ENCODE measurements at regions not wholly inside any gene's neighbourhood (a gene's known extent, or its start where the extent isn't known, plus 50 kb on each side); places are given as distances from the start of the nearest gene placed in this dataset.

DNA sequence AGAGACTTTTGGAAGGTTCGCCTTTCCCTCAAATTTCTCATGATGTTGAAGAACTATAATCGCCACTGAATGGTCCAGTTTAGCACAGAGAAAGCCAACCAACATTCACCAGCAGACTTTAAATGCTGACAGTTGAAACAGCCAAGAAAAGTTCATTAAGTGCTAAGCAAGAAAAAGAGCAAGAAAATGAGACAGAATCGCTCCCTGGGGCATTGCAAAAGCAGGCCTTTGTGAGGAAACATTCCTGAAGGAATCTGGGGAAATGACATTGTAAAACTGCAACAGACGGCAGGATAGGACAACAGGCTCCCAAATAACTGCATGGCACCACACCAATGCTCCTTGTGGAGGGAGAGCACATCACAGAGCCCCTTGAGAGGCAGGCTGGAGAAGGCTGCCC lies 269.3 kb upstream of the ID2 start:
- no peak overlapping the region for H3K27ac Mint-ChIP-seq (ENCODE audit: unreplicated experiment)
- no peak overlapping the region for H3K4me3 Mint-ChIP-seq (ENCODE audit: unreplicated experiment)
- TF ChIP-seq, protein P1, sequence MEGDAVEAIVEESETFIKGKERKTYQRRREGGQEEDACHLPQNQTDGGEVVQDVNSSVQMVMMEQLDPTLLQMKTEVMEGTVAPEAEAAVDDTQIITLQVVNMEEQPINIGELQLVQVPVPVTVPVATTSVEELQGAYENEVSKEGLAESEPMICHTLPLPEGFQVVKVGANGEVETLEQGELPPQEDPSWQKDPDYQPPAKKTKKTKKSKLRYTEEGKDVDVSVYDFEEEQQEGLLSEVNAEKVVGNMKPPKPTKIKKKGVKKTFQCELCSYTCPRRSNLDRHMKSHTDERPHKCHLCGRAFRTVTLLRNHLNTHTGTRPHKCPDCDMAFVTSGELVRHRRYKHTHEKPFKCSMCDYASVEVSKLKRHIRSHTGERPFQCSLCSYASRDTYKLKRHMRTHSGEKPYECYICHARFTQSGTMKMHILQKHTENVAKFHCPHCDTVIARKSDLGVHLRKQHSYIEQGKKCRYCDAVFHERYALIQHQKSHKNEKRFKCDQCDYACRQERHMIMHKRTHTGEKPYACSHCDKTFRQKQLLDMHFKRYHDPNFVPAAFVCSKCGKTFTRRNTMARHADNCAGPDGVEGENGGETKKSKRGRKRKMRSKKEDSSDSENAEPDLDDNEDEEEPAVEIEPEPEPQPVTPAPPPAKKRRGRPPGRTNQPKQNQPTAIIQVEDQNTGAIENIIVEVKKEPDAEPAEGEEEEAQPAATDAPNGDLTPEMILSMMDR (IDR thresholded peaks at IDR 0.05; ENCODE audit: partially characterized antibody, unreplicated experiment), result no peak
- H3K4me1 Mint-ChIP-seq (ENCODE audit: low read depth, unreplicated experiment), result peaks cover 5% of the 10 kb centered on the region
- H3K27me3 Mint-ChIP-seq (ENCODE audit: unreplicated experiment), result peaks cover 6% of the 10 kb centered on the region
- DNase-seq, result no peak
- H3K36me3 Mint-ChIP-seq (ENCODE audit: unreplicated experiment), result no peaks in the 10 kb centered on the region
- no peaks in the 10 kb centered on the region for H3K9me3 Mint-ChIP-seq (ENCODE audit: unreplicated experiment)

DNA sequence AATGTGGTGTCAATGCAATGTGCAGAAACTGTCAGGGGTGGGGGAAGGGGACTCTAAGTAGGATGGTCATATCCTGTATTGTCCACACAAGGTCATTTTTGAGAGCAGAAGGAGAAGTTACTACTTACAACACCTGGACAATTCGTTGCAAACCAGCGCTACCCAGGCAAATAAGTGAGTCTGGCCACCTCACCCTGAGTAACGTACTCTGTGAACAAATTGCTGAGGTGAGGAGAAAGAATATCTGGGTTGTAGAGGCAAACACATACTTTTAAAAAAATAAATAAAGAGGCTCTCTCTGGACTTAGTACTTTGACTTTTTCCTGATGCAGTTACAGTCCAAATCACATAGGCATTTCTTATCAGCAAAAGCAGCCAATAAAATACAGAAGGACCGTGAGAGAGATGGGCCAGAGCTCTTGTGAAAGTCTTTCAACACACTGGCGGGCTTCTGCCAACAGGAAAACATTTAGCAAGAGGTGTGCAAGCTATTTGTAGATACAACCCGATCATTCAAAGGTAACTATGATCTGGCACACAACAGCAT lies 268.2 kb upstream of the ID2 start:
- H3K27me3 Mint-ChIP-seq (ENCODE audit: unreplicated experiment), result peaks cover 6% of the 10 kb centered on the region
- no peaks in the 10 kb centered on the region for H3K36me3 Mint-ChIP-seq (ENCODE audit: unreplicated experiment)
- H3K4me1 Mint-ChIP-seq (ENCODE audit: low read depth, unreplicated experiment), result peaks cover 5% of the 10 kb centered on the region
- TF ChIP-seq, protein P1 (IDR thresholded peaks at IDR 0.05; ENCODE audit: partially characterized antibody, unreplicated experiment), result no peak
- no peak for DNase-seq
- no peak overlapping the region for H3K27ac Mint-ChIP-seq (ENCODE audit: unreplicated experiment)
- no peaks in the 10 kb centered on the region for H3K9me3 Mint-ChIP-seq (ENCODE audit: unreplicated experiment)
- no peak overlapping the region for H3K4me3 Mint-ChIP-seq (ENCODE audit: unreplicated experiment)

DNA sequence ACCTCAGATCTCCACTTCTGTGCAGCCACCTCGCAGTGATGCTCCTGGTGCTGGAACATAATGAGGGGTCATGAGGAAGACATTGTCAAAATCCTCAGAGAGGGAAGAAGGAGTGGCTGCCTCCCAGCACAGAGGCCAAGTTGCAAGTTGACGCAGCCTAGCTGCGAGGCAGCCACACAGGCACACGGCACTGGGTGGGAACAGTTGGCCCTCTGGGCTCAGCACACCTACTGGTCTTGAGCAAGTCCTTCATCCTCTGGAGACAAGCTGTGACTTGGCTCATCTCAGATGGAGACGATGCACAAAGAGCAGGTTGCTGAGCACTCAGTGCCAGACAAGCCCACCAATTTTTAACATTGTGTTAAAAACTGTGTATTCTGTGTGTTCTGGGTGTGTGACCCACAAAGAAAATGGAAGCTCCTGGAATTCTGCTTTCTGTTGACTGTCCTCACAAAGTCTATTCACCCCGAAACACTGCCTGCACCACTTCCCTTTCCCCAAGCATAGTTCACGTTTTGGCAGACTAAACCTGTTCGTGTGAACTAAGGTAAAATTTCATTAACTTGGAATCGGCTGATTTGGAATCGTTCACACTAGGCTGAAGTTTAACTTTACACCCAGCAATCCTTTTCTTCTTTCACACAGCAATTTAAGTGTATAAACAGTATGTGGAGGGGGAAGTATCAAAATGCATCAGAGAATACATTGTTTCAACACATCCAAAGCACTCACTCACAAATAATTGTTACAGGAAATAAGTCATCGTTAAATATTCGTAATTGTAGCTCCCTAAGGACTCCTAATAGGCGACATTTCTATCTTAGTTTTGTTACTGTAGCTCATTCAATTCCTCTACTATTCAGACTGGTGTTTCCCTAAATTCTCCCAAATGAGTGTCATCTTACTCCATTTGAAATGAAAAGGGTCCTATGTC lies 266.6 kb upstream of the ID2 start:
- peaks cover 5% of the 10 kb centered on the region for H3K27me3 Mint-ChIP-seq (ENCODE audit: unreplicated experiment)
- TF ChIP-seq, protein P1 (IDR thresholded peaks at IDR 0.05; ENCODE audit: partially characterized antibody, unreplicated experiment), result no peak
- H3K4me3 Mint-ChIP-seq (ENCODE audit: unreplicated experiment), result no peak overlapping the region
- no peaks in the 10 kb centered on the region for H3K4me1 Mint-ChIP-seq (ENCODE audit: low read depth, unreplicated experiment)
- H3K36me3 Mint-ChIP-seq (ENCODE audit: unreplicated experiment), result no peaks in the 10 kb centered on the region
- no peak overlapping the region for H3K27ac Mint-ChIP-seq (ENCODE audit: unreplicated experiment)
- DNase-seq, result no peak
- no peaks in the 10 kb centered on the region for H3K9me3 Mint-ChIP-seq (ENCODE audit: unreplicated experiment)

DNA sequence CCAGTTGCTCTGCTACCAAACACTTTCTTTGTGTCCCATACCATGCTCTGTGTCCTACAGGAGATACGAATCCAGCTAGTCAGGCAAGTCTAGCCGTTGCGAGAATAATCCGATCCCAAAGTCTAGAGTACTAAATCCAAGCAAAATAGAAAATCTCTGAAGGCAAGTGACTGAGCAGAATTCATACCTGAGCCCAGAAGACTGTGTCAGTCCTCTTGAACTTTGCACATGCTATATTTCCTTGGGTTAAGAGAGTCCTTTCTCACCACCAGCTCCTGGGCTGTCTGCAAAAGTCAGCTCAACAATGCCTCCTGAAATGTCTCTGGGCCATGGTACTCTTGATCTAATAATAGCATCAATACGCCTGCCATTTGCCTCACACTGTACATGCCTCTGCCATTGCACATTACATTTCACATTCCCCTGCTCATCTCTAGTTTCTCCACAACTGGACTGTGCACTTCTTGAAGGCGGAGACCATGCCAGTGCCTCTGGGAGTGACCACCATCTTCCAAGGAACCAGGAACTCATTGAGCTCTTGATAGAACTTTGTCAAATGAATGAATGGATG lies 265.8 kb upstream of the ID2 start:
- H3K4me1 Mint-ChIP-seq (ENCODE audit: low read depth, unreplicated experiment), result no peaks in the 10 kb centered on the region
- TF ChIP-seq, protein P1 (IDR thresholded peaks at IDR 0.05; ENCODE audit: partially characterized antibody, unreplicated experiment), result no peak

More for the DNA sequence above, 265.8 kb upstream of the ID2 start:
- no peak overlapping the region for H3K4me3 Mint-ChIP-seq (ENCODE audit: unreplicated experiment)
- peaks cover 4% of the 10 kb centered on the region for H3K27me3 Mint-ChIP-seq (ENCODE audit: unreplicated experiment)
- H3K27ac Mint-ChIP-seq (ENCODE audit: unreplicated experiment), result no peak overlapping the region
- H3K9me3 Mint-ChIP-seq (ENCODE audit: unreplicated experiment), result no peaks in the 10 kb centered on the region
- no peak for DNase-seq
- no peaks in the 10 kb centered on the region for H3K36me3 Mint-ChIP-seq (ENCODE audit: unreplicated experiment)
